ENCODE measurements at regions not wholly inside any gene's neighbourhood (a gene's known extent, or its start where the extent isn't known, plus 50 kb on each side); places are given as distances from the start of the nearest gene placed in this dataset.
"Not testable (repeated sequence)": the region's sequence is repeated elsewhere in the genome, so short reads cannot be mapped to it uniquely, and the experiment has no call there.

GRCh38 chr21:35468991-35469390, 419.9 kb upstream of the RUNX1 start:
- DNase-seq (ENCODE audit: low spot score): no peak

- no peak for DNase-seq (ENCODE audit: low spot score)
These were observed 418.5 kb upstream of the RUNX1 start for GRCh38 chr21:35467566-35467965.

- not testable (repeated sequence) for DNase-seq (ENCODE audit: low spot score)
These were observed 417.6 kb upstream of the RUNX1 start for GRCh38 chr21:35466681-35467080.

GRCh38 chr21:35465741-35466140, 416.6 kb upstream of the RUNX1 start:
- no peak for DNase-seq (ENCODE audit: low spot score)

GRCh38 chr21:35461700-35462099, 412.6 kb upstream of the RUNX1 start:
- DNase-seq (ENCODE audit: low spot score): no peak

GRCh38 chr21:35460441-35460840, 411.3 kb upstream of the RUNX1 start:
- DNase-seq (ENCODE audit: low spot score): no peak

GRCh38 chr21:35458405-35458804, 409.3 kb upstream of the RUNX1 start:
- DNase-seq (ENCODE audit: low spot score): no peak

GRCh38 chr21:35457097-35457804, 408.1 kb upstream of the RUNX1 start:
- DNase-seq (ENCODE audit: low spot score): no peak

GRCh38 chr21:35451276-35451675, 402.2 kb upstream of the RUNX1 start:
- no peak for DNase-seq (ENCODE audit: low spot score)

GRCh38 chr21:35450830-35451229, 401.7 kb upstream of the RUNX1 start:
- DNase-seq (ENCODE audit: low spot score): no peak

- no peak for DNase-seq (ENCODE audit: low spot score)
These were observed 400.7 kb upstream of the RUNX1 start for GRCh38 chr21:35449846-35450245.

- no peak for DNase-seq (ENCODE audit: low spot score)
These were observed 399.9 kb upstream of the RUNX1 start for GRCh38 chr21:35448876-35449599.

GRCh38 chr21:35444391-35444790, 395.3 kb upstream of the RUNX1 start:
- DNase-seq (ENCODE audit: low spot score): no peak

GRCh38 chr21:35441868-35442582, 392.9 kb upstream of the RUNX1 start:
- no peak for DNase-seq (ENCODE audit: low spot score)

GRCh38 chr21:35438643-35439404, 389.7 kb upstream of the RUNX1 start:
- no peak for DNase-seq (ENCODE audit: low spot score)

- DNase-seq (ENCODE audit: low spot score): no peak
These were observed 388.8 kb upstream of the RUNX1 start for GRCh38 chr21:35437941-35438340.

- no peak for DNase-seq (ENCODE audit: low spot score)
These were observed 387.8 kb upstream of the RUNX1 start for GRCh38 chr21:35436899-35437298.

GRCh38 chr21:35432601-35433000, 383.5 kb upstream of the RUNX1 start:
- DNase-seq (ENCODE audit: low spot score): not testable (repeated sequence)

- no peak for DNase-seq (ENCODE audit: low spot score)
These were observed 381.2 kb upstream of the RUNX1 start for GRCh38 chr21:35430260-35430659.

- DNase-seq (ENCODE audit: low spot score): no peak
These were observed 379.8 kb upstream of the RUNX1 start for GRCh38 chr21:35428937-35429336.

- DNase-seq (ENCODE audit: low spot score): peak; percentile 29
These were observed 379.4 kb upstream of the RUNX1 start for GRCh38 chr21:35428489-35428888.

- DNase-seq (ENCODE audit: low spot score): no peak
These were observed 378.9 kb upstream of the RUNX1 start for GRCh38 chr21:35428001-35428320.

Measured in CD4-positive, alpha-beta T cell treated with Interleukin-2 at 100 ng/mL for 4 hours (primary cell).